ENCODE measurements at regions not wholly inside any gene's neighbourhood (a gene's known extent, or its start where the extent isn't known, plus 50 kb on each side); places are given as distances from the start of the nearest gene placed in this dataset.
A peak's percentile ranks its signal among the peaks of the same experiment; 100 is the strongest.

DNA sequence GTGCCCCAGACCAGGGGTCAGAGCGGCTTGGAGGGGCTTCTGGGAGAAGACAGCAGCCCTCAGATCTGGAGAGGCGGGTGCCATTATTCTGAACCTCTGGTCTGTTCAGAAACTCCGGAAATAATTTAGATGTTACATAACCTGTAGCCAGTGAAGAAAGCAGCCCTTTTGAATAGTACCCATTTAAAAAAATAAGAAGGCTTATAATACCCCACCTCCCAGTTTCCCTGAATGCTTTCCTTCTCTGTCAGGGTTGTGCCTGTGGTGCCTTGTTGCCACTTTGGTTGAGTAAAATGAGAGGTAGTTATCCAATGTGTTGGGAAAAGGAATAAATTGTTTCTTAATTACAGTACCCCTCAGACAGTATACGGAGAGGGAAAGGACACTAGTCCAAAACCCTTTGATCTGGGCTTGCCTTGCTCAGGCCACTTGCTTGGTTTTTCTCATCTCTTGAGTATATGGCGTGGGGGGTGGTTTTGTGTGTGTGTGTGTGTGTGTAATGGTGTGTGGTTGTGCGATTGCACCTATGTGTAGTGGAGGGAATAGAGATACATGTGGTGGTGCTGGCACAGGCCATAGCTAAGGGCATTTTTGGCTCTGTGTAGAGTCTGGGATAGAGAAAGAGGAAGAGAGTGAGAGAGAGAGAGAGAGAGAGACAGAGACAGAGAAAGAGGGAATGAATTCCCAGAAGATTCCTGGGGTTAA, 59.1 kb upstream of the TLR4 start:
- Histone ChIP-seq H2AFZ (ENCODE audit: low read depth) (peak overlapping the region; percentile 62), H3K27ac (ENCODE audit: low read depth in 2 of 2, low read length in 1 of 2) (no peak overlapping the region), H3K36me3 (replicated peaks in 1 of 2; ENCODE audit: control insufficient read depth in 1 of 2, insufficient read depth in 2 of 2, low read length in 1 of 2) (no peaks in the 10 kb centered on the region), H3F3A (replicated peaks; ENCODE audit: insufficient read depth) (no peaks in the 10 kb centered on the region), H3K9me3 (no peaks in the 10 kb centered on the region), H3K79me2 (ENCODE audit: insufficient read depth) (no peaks in the 10 kb centered on the region), H3K9ac (no peak overlapping the region), H4K20me1 (ENCODE audit: insufficient read depth) (no peaks in the 10 kb centered on the region), H3K4me3 (ENCODE audit: low read depth in 2 of 2, low read length in 1 of 2) (peak overlapping the region in 1 of 2 experiments; percentile 35; a peak in 1 of 4 replicates), H3K4me1 (ENCODE audit: control insufficient read depth in 1 of 2, insufficient read depth in 2 of 2, low read depth in 1 of 2, low read length in 1 of 2) (peaks cover 0 to 12% of the 10 kb centered on the region in 2 experiments; a peak in 3 of 4 replicates), H3K27me3 (ENCODE audit: insufficient read depth) (no peaks in the 10 kb centered on the region), H3K4me2 (peak overlapping the region; percentile 49), H3K9me2 (no peaks in the 10 kb centered on the region)
- 30% methylated on average over 6 of the region's 6 CpGs for WGBS (ENCODE audit: low lambda C conversion rate)
- CTCF ChIA-PET: interaction anchor here (0.7 to 1.7 kb wide), 7 partner anchors 9 to 636 kb away, joined by 3 to 7 read pairs (median 4); no protein-coding TSS in a partner anchor
- no peak for DNase-seq
- POLR2A ChIA-PET: no interaction called here
- TF ChIP-seq GABPA (IDR thresholded peaks at IDR 0.05; ENCODE audit: low read depth) (no peak), NFIC (IDR thresholded peaks at IDR 0.05; ENCODE audit: borderline replicate concordance) (no peak), ELF1 (IDR thresholded peaks at IDR 0.05) (no peak), MEF2A (IDR thresholded peaks at IDR 0.05; ENCODE audit: borderline replicate concordance, low read depth) (no peak), CHD2 (IDR thresholded peaks at IDR 0.05; ENCODE audit: low read length, partially characterized antibody) (no peak), EP300 (IDR thresholded peaks at IDR 0.05; ENCODE audit: borderline replicate concordance in 1 of 2, low read depth in 1 of 2, low read length in 1 of 2) (no peak), POLR2AphosphoS5 (IDR thresholded peaks at IDR 0.05; ENCODE audit: low read depth, low read length) (no peak), ZBTB33 (IDR thresholded peaks at IDR 0.05; ENCODE audit: borderline replicate concordance, low read depth) (no peak), RXRA (IDR thresholded peaks at IDR 0.05; ENCODE audit: borderline replicate concordance, low read depth) (no peak), TCF12 (IDR thresholded peaks at IDR 0.05) (no peak), USF1 (IDR thresholded peaks at IDR 0.05; ENCODE audit: borderline replicate concordance, low read depth) (no peak), RAD21 (IDR thresholded peaks at IDR 0.05; ENCODE audit: low read length) (no peak), SMC3 (IDR thresholded peaks at IDR 0.05; ENCODE audit: low read depth, low read length) (no peak), RCOR1 (IDR thresholded peaks at IDR 0.05; ENCODE audit: low read length) (no peak), MXI1 (IDR thresholded peaks at IDR 0.05; ENCODE audit: low read depth, low read length) (no peak), MAX (IDR thresholded peaks at IDR 0.05; ENCODE audit: low read depth) (no peak)
- TF ChIP-seq, protein P1, sequence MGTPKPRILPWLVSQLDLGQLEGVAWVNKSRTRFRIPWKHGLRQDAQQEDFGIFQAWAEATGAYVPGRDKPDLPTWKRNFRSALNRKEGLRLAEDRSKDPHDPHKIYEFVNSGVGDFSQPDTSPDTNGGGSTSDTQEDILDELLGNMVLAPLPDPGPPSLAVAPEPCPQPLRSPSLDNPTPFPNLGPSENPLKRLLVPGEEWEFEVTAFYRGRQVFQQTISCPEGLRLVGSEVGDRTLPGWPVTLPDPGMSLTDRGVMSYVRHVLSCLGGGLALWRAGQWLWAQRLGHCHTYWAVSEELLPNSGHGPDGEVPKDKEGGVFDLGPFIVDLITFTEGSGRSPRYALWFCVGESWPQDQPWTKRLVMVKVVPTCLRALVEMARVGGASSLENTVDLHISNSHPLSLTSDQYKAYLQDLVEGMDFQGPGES (IDR thresholded peaks at IDR 0.05; ENCODE audit: low read depth, low read length): no peak
- TF ChIP-seq, protein P2, sequence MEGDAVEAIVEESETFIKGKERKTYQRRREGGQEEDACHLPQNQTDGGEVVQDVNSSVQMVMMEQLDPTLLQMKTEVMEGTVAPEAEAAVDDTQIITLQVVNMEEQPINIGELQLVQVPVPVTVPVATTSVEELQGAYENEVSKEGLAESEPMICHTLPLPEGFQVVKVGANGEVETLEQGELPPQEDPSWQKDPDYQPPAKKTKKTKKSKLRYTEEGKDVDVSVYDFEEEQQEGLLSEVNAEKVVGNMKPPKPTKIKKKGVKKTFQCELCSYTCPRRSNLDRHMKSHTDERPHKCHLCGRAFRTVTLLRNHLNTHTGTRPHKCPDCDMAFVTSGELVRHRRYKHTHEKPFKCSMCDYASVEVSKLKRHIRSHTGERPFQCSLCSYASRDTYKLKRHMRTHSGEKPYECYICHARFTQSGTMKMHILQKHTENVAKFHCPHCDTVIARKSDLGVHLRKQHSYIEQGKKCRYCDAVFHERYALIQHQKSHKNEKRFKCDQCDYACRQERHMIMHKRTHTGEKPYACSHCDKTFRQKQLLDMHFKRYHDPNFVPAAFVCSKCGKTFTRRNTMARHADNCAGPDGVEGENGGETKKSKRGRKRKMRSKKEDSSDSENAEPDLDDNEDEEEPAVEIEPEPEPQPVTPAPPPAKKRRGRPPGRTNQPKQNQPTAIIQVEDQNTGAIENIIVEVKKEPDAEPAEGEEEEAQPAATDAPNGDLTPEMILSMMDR (IDR thresholded peaks at IDR 0.05): no peak
- TF ChIP-seq, protein P3, sequence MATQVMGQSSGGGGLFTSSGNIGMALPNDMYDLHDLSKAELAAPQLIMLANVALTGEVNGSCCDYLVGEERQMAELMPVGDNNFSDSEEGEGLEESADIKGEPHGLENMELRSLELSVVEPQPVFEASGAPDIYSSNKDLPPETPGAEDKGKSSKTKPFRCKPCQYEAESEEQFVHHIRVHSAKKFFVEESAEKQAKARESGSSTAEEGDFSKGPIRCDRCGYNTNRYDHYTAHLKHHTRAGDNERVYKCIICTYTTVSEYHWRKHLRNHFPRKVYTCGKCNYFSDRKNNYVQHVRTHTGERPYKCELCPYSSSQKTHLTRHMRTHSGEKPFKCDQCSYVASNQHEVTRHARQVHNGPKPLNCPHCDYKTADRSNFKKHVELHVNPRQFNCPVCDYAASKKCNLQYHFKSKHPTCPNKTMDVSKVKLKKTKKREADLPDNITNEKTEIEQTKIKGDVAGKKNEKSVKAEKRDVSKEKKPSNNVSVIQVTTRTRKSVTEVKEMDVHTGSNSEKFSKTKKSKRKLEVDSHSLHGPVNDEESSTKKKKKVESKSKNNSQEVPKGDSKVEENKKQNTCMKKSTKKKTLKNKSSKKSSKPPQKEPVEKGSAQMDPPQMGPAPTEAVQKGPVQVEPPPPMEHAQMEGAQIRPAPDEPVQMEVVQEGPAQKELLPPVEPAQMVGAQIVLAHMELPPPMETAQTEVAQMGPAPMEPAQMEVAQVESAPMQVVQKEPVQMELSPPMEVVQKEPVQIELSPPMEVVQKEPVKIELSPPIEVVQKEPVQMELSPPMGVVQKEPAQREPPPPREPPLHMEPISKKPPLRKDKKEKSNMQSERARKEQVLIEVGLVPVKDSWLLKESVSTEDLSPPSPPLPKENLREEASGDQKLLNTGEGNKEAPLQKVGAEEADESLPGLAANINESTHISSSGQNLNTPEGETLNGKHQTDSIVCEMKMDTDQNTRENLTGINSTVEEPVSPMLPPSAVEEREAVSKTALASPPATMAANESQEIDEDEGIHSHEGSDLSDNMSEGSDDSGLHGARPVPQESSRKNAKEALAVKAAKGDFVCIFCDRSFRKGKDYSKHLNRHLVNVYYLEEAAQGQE (IDR thresholded peaks at IDR 0.05; ENCODE audit: low read depth, low read length): no peak
